GM21825 (cell line): ENCODE measurements at regions not wholly inside any gene's neighbourhood (a gene's known extent, or its start where the extent isn't known, plus 50 kb on each side); places are given as distances from the start of the nearest gene placed in this dataset.

Experiments used
- ATAC-seq: cut with Tn5 transposase; IDR thresholded peaks from one replicate; pipeline ENCODE4 v1.9.1; 2021; ENCODE audit warnings: mild to moderate bottlenecking, moderate library complexity; ENCODE audit not compliant: unreplicated experiment

DNA sequence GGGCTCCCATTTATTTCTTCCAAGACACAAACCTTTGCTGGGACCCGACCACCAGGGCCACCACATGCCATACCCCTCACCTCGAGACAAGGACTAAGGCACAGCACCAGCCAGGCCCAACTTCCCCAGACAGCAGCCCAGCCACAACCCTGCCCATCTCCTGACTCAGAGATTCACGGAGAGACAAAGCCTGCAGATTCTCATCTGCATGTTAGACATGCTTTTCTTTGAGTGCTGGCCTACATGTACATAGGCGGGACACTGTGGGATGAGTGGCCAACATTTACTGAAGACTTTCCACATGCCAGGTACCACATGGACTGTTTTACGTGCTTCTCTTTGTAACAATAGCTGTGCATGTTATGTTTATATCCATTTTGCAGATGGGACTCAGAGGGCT, 221.3 kb upstream of the ZMIZ1 start:
- ATAC-seq: no peak

- no peak for ATAC-seq
Measured at GRCh38 chr10:78849115-78849514, 219.7 kb upstream of the ZMIZ1 start.

- no peak for ATAC-seq
Measured at GRCh38 chr10:78849731-78850130, 219.0 kb upstream of the ZMIZ1 start.

- ATAC-seq: no peak
Measured at GRCh38 chr10:78850644-78851435, 217.9 kb upstream of the ZMIZ1 start.

- ATAC-seq: no peak
Measured at GRCh38 chr10:78851647-78852046, 217.1 kb upstream of the ZMIZ1 start.

DNA sequence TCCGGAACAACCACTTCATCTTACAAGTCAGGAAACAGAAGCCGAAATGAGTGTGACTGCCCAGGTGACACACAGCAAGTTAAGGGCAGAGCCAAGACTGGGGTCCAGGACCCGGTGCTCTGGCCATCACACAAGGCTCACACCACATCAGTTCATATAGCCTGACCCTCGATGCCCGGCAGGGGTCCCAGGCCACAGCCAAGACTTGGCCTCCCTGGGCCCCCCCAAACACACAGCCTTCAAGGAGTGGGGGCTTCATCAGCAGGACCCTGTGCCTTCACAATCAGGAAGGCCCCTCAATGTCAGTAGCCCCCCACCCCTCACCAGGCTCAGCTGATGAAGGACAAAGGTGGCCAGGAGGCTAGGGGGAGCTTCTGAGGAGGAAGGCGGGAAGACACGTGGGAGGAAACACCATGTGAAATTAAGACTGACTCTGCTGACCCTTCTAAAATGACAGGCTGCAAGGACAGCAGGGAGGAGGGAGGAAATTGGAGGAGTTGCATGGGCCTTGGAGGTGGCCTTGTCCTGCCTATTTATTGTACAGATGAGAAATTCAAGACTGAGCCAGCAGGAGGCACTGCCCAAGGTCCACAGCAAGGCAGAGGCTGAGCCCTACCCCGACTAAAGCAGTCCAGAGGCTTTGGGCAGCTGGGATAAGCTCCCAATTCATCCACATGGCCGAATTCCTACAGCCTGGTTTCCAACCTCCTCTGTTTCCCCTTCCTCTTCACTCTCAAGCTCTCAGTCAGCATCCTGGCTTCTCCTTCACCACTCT, 216.1 kb upstream of the ZMIZ1 start:
- ATAC-seq: no peak

GRCh38 chr10:78853864-78854263, 214.9 kb upstream of the ZMIZ1 start:
- ATAC-seq: no peak

- ATAC-seq: no peak
Measured at GRCh38 chr10:78856421-78856820, 212.3 kb upstream of the ZMIZ1 start.

- ATAC-seq: no peak
Measured at GRCh38 chr10:78857193-78857592, 211.6 kb upstream of the ZMIZ1 start.

GRCh38 chr10:78859266-78859665, 209.5 kb upstream of the ZMIZ1 start:
- no peak for ATAC-seq

- ATAC-seq: no peak
Measured at GRCh38 chr10:78859769-78860168, 209.0 kb upstream of the ZMIZ1 start.

DNA sequence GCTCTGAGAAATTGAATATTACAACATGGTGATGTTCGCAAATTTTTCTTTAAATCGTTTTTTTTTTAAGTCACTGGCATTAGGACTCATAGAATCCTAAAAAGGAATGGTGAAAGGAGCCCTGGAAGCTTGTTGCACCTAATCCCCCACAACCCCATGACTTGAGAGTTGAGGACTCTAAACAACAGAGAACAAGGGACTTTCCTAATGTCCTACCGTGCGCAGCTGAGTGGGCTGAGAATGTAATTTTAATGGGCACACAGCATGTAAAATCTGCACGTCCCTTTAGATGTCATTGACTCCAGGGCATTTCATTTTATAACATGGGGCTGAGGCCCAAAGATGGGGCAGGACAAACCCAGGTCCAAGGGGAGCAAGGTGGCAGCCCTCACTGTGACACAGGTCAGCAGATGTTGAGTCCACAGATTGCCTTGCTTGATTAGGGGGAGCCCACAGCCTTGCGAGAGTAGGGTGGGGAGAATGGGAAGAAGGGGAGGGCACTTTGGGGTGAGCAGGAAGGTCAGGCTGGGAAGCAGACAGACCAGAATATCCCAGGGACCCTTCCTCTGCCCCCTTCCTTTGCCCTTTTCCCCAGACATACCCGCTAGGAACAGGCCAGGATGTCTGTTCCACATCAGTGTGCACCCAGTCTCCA, 208.4 kb upstream of the ZMIZ1 start:
- no peak for ATAC-seq

DNA sequence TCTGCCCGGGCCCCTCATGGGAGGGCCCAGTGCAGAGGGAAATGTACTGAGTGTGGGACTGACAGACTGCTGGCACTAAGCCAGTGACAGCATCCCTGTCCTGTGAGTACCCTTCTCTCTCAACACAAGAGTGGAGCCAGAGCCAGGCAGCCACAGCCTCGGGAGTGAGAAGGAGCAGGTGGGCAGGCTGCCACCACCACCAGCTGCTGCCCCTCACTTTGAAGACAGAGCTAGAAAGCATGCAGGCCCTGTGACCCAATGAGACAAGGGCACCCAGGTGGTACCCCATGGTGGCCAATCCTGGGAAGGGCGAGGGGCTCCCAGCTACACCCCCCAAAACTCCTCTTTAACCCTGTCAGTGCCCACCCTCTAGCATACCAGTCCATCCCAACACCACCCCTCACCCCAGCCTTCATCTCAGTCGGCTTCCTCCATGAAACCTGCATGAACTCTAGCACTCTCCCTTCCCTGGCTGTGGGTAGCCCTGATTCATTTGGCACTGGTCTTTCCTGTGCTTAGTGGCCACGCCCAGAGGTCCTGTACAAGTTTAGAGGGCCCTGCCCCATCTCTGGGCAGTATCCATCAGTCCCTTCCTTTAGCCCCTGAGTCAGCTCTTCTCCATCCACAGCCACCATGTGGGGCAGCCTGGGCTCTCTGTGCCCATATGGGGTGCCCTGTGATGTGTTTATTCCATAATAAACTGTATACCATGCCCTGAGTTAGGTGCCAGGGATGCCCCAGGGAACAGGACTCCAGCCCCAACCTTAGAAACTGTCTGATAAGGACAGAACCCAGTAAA, 207.0 kb upstream of the ZMIZ1 start:
- no peak for ATAC-seq

- no peak for ATAC-seq
Measured at GRCh38 chr10:78862328-78862640, 206.5 kb upstream of the ZMIZ1 start.

DNA sequence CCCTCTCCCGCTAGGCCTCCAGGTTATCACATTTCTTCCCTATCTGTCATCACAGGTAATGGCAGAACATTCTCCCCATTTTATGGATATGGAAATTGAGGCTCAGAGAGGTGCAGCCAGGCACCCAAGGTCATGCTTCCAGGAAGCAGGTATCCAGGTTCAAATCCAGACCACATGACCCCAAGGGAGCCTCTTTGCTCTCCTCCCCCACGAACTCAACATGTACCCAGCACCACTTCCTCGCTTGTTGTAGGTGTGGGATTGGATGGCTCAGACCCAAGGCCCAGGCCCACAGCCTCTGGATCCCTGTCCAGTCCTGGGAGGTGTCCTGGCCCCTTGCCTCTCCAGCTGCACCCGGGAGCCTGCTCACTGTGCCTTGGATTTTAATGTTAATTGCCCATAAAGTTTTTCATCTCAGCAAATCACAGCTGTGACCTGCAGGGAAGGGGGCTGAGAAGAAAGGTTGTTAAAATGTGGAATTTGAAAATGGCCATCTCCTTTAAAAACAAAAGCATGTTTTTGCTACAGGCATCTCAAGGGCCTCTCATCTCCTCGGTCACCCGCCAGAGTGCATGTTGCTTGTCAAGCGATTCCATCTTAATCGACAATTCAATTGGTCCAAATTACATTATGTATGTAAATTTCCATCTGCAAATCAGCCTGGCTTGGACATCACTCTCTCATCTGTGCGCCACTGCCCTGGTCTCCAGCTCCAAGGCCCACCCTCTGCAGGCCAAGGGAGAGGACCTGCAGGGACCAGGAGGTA, 205.4 kb upstream of the ZMIZ1 start:
- ATAC-seq: no peak

- ATAC-seq: no peak
Measured at GRCh38 chr10:78863906-78864239, 204.9 kb upstream of the ZMIZ1 start.

DNA sequence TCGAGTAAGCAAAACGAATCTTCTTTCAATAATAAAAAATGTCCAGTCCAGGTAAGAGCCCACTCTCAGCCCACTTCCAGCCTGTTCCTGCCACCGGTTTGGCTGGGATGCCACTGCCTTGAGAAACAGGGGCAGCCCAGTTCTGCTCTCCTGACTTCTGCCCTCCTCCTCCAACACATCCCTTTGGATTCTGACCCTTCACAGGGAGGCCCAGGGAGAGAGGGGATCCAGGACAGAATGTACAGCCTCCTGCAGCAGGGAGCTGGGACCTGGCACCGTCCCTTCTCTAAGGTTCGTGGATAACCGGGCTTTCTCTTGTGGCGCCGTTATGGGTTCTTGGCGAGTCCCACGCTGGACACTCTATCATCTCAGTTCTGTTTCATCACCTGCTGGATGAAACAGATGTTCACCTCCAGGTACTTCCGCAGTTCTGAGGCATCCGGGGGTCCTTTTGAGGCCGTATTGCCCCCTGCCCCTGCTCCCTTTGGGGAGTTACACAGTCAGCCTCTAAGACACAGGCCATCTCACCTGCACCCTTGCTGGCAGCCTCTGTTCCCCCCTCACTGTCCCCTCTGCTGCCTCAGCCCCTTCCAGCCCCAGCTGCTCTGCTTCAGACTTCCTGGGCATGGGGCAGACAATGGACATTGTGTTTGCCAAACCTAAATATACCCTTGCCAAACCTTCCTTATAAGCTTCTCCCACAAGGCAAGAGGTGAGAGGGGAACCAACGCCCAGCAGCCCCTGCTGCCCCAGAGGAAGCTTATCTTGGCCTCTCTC, 203.8 kb upstream of the ZMIZ1 start:
- ATAC-seq: no peak

DNA sequence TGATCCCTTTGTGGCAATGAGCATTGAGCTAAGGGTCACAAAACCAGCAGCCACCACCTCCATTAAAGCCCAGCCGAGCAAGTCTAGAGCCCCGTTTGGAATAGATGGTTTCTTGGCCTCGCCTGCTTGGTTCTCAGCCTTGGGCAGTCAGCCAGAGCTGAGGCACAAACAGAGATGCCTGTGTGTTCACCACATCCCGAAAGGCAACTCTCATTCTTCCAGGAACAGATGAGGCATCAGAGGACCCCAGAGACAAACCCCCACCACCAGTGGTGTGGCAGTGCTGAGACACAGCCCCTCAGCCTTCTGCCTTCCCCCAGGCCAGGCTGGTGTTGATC, 203.3 kb upstream of the ZMIZ1 start:
- ATAC-seq: no peak

- no peak for ATAC-seq
Measured at GRCh38 chr10:78865931-78866717, 202.6 kb upstream of the ZMIZ1 start.
